Common myeloid progenitor, CD34-positive (primary cell): ENCODE measurements at regions not wholly inside any gene's neighbourhood (a gene's known extent, or its start where the extent isn't known, plus 50 kb on each side); places are given as distances from the start of the nearest gene placed in this dataset.

ENCODE experiments used
- CTCF ChIA-PET: fragments of 350-600 bp; sonication (Branson Sonifier 250); formaldehyde crosslinking; loops from one replicate; lab custom pipeline; 2021; ENCODE audit warnings: antibody characterized with exemption; lab: Charles Lee
- POLR2A ChIA-PET: fragments of 350-600 bp; sonication (Branson Sonifier 250); formaldehyde crosslinking; loops from one replicate; lab custom pipeline; 2021; ENCODE audit warnings: antibody characterized with exemption; lab: Charles Lee
- DNase-seq, 3 donors: peaks; one replicate each; pipeline versions ENCODE4 v3.0.0 to v3.0.0-alpha.2; 2013
- H3K27ac ChIP-seq, 2 experiments: 1 replicate in 1 of 2; 2 replicates in 1 of 2; pipeline ENCODE4 v1.7.0; 2013; ENCODE audit warnings: inconsistent platforms in 2 of 2, low read length in 2 of 2, mild to moderate bottlenecking in 2 of 2, low read depth in 1 of 2, moderate library complexity in 1 of 2; ENCODE audit not compliant: severe bottlenecking in 2 of 2, insufficient read depth in 1 of 2, poor library complexity in 1 of 2
- H3K27me3 ChIP-seq, 5 experiments: replicated peaks in 2 of 5; 1 replicate in 3 of 5; 2 replicates in 2 of 5; pipeline versions ENCODE4 v1.6.1 to v1.7.0; 2013; ENCODE audit warnings: low read length in 4 of 5, mild to moderate bottlenecking in 2 of 5, moderate library complexity in 2 of 5, inconsistent platforms in 1 of 5; ENCODE audit not compliant: insufficient read depth in 5 of 5, control insufficient read depth in 4 of 5
- H3K36me3 ChIP-seq, 4 experiments: 1 replicate in 2 of 4; 2 replicates in 2 of 4; pipeline versions ENCODE4 v1.6.1 to v1.7.0; 2013; ENCODE audit warnings: low read length in 3 of 4, control low read depth in 1 of 4, mild to moderate bottlenecking in 1 of 4; ENCODE audit not compliant: control insufficient read depth in 4 of 4, insufficient read depth in 4 of 4
- H3K4me1 ChIP-seq, 4 experiments: 1 replicate in 3 of 4; 2 replicates in 1 of 4; pipeline versions ENCODE4 v1.6.1 to v1.7.1; 2013; ENCODE audit warnings: low read length in 3 of 4, mild to moderate bottlenecking in 3 of 4, control low read depth in 1 of 4, inconsistent platforms in 1 of 4, moderate library complexity in 1 of 4; ENCODE audit not compliant: control insufficient read depth in 4 of 4, insufficient read depth in 4 of 4; ENCODE audit errors: control extremely low read depth in 1 of 4
- H3K4me3 ChIP-seq, 7 experiments: 1 replicate in 4 of 7; 2 replicates in 3 of 7; pipeline versions ENCODE4 v1.5.1 to v1.7.0; 2013; ENCODE audit warnings: mild to moderate bottlenecking in 7 of 7, low read length in 6 of 7, moderate library complexity in 6 of 7, inconsistent platforms in 2 of 7, low read depth in 2 of 7, control low read depth in 1 of 7; ENCODE audit not compliant: insufficient read depth in 4 of 7, control insufficient read depth in 1 of 7; ENCODE audit errors: extremely low read depth in 1 of 7
- H3K9me3 ChIP-seq, 5 experiments: 1 replicate in 4 of 5; 2 replicates in 1 of 5; pipeline versions ENCODE4 v1.6.1 to v1.7.1; 2013; ENCODE audit warnings: low read length in 4 of 5, mild to moderate bottlenecking in 2 of 5, inconsistent platforms in 1 of 5, low read depth in 1 of 5, moderate library complexity in 1 of 5; ENCODE audit not compliant: control insufficient read depth in 4 of 5, insufficient read depth in 2 of 5; ENCODE audit errors: control extremely low read depth in 1 of 5
- WGBS: methylation state at CpG from one replicate; pipeline ENCODE4 v1.1.5; 2013; ENCODE audit not compliant: insufficient coverage; 5-methylcytosine and 5-hydroxymethylcytosine counted together

GRCh38 chr4:19366916-19367315, 884.8 kb upstream of the SLIT2 start:
- Histone ChIP-seq H3K27ac (no peak overlapping the region), H3K4me3 (no peak overlapping the region), H3K9me3 (no peaks in the 10 kb centered on the region), H3K36me3 (no peaks in the 10 kb centered on the region), H3K4me1 (no peaks in the 10 kb centered on the region), H3K27me3 (no peaks in the 10 kb centered on the region)
- ChIA-PET CTCF (no interaction called here), POLR2A (no interaction called here)
- DNase-seq: no peak
- no CpG with 5 or more reads among the region's 2 CpGs for WGBS

GRCh38 chr4:19358015-19358414, 893.7 kb upstream of the SLIT2 start:
- ChIA-PET CTCF (no interaction called here), POLR2A (no interaction called here)
- Histone ChIP-seq H3K27ac (no peak overlapping the region), H3K4me3 (no peak overlapping the region), H3K4me1 (no peaks in the 10 kb centered on the region), H3K9me3 (no peaks in the 10 kb centered on the region), H3K36me3 (no peaks in the 10 kb centered on the region), H3K27me3 (no peaks in the 10 kb centered on the region)
- WGBS: 29% methylated on average over 1 of the region's 2 CpGs
- no peak for DNase-seq

GRCh38 chr4:19349416-19349815, 902.3 kb upstream of the SLIT2 start:
- no peaks in the 10 kb centered on the region for H3K4me1 ChIP-seq
- ChIA-PET CTCF (no interaction called here), POLR2A (no interaction called here)
- H3K27ac ChIP-seq: no peak overlapping the region
- H3K9me3 ChIP-seq: no peaks in the 10 kb centered on the region
- no peaks in the 10 kb centered on the region for H3K36me3 ChIP-seq
- DNase-seq: no peak
- H3K27me3 ChIP-seq: no peaks in the 10 kb centered on the region
- no CpG with 5 or more reads among the region's 1 CpG for WGBS
- no peak overlapping the region for H3K4me3 ChIP-seq

DNA sequence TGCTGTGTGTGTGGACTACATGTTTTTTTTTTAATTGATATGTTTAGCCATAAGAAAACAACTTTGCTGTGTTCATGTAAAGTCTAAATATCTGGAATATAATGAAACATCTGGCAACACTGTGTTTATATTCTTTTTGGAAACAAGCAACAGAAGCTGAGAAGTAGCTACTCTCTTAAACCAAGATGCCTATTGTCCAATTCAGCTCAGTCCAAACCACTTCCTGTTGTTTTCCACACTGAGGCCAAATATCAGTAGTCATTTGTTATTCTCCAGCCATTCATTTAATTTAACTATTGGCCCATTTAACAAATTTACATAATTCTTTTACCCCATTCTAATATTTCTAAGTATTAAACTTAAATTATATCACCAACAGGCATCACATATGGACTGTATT, 903.0 kb upstream of the SLIT2 start:
- H3K4me1 ChIP-seq: no peaks in the 10 kb centered on the region
- H3K27me3 ChIP-seq: no peaks in the 10 kb centered on the region
- no peak overlapping the region for H3K4me3 ChIP-seq
- POLR2A ChIA-PET: no interaction called here
- CTCF ChIA-PET: no interaction called here
- H3K36me3 ChIP-seq: no peaks in the 10 kb centered on the region
- no peak overlapping the region for H3K27ac ChIP-seq
- no peak for DNase-seq
- H3K9me3 ChIP-seq: no peaks in the 10 kb centered on the region

DNA sequence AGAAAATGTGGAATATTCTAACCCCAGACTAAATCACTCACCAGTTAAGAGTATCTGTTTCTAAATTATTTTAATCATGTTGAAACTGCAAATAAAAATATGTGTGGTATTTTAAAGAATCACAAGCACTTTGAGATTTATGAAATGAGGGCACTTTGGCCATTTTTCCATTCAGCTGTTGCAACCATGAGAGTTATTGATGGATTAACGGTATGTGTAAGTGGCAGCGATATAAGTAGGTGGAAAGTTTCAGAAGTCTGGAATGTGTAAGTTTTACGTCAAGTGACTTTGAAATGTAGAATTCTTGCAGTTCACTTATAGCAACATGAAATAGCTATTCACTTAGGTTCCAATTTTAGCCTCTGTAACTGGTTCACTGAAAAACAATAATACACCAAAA, 905.1 kb upstream of the SLIT2 start:
- CTCF ChIA-PET: interaction anchor here (0.7 kb wide), 1 partner anchor 377 kb away, joined by 3 read pairs; no protein-coding TSS in a partner anchor
- POLR2A ChIA-PET: no interaction called here
- no peaks in the 10 kb centered on the region for H3K27me3 ChIP-seq
- H3K4me1 ChIP-seq: no peaks in the 10 kb centered on the region
- H3K27ac ChIP-seq: no peak overlapping the region
- no CpG with 5 or more reads among the region's 3 CpGs for WGBS
- DNase-seq: no peak
- no peak overlapping the region for H3K4me3 ChIP-seq
- H3K36me3 ChIP-seq: no peaks in the 10 kb centered on the region
- H3K9me3 ChIP-seq: no peaks in the 10 kb centered on the region

- no peaks in the 10 kb centered on the region for H3K4me1 ChIP-seq
- H3K9me3 ChIP-seq: peaks cover 0 to 3% (median 0%) of the 10 kb centered on the region in 5 experiments
- H3K4me3 ChIP-seq: no peak overlapping the region
- no peaks in the 10 kb centered on the region for H3K36me3 ChIP-seq
- no CpG with 5 or more reads among the region's 1 CpG for WGBS
- CTCF ChIA-PET: no interaction called here
- POLR2A ChIA-PET: no interaction called here
- no peak overlapping the region for H3K27ac ChIP-seq
- no peaks in the 10 kb centered on the region for H3K27me3 ChIP-seq
- DNase-seq: no peak
Observed at GRCh38 chr4:19329631-19330030, 922.1 kb upstream of the SLIT2 start.

DNA sequence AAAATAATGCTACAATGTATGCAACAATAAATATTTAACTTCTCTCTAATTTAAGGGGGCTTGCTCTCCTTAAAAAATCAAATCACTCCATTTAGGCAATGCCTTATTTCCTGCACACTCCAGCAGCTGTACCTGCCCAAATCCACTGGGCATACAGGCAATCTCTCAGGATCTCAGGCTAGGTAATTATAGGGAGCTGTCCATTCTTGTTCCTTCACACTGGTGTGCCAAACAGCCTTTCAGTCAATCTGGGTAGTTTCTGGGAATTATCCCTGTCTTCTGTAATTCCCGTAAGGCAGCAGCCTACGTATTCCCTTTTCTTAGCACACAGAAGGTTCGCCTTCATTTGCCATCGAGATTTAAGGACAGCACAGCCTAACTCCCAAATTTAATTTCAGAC, 922.6 kb upstream of the SLIT2 start:
- POLR2A ChIA-PET: no interaction called here
- Histone ChIP-seq H3K27ac (no peak overlapping the region), H3K4me3 (no peak overlapping the region), H3K9me3 (peaks cover 0 to under 1% (median 0%) of the 10 kb centered on the region in 5 experiments), H3K4me1 (no peaks in the 10 kb centered on the region), H3K27me3 (no peaks in the 10 kb centered on the region), H3K36me3 (no peaks in the 10 kb centered on the region)
- WGBS: 91% methylated on average over 4 of the region's 4 CpGs
- no peak for DNase-seq
- CTCF ChIA-PET: no interaction called here
